ENCODE measurements at regions not wholly inside any gene's neighbourhood (a gene's known extent, or its start where the extent isn't known, plus 50 kb on each side); places are given as distances from the start of the nearest gene placed in this dataset.

- Histone ChIP-seq H3K9me2 (ENCODE audit: insufficient read depth, low read length) (no peaks in the 10 kb centered on the region), H3K27ac (ENCODE audit: low read length) (no peak overlapping the region), H3K9ac (ENCODE audit: low read length) (no peak overlapping the region), H3K4me2 (ENCODE audit: low read length) (no peak overlapping the region), H3K79me2 (replicated peaks; ENCODE audit: insufficient read depth, low read length) (no peaks in the 10 kb centered on the region), H2AFZ (ENCODE audit: low read depth, low read length) (no peak overlapping the region), H4K20me1 (ENCODE audit: insufficient read depth) (no peaks in the 10 kb centered on the region), H3K9me3 (ENCODE audit: low read length) (peaks cover 3% of the 10 kb centered on the region), H3K27me3 (ENCODE audit: insufficient read depth, low read depth, low read length) (no peaks in the 10 kb centered on the region), H3F3A (ENCODE audit: insufficient read depth, low read length, poor library complexity, severe bottlenecking) (no peaks in the 10 kb centered on the region), H3K4me3 (ENCODE audit: low read length) (no peak overlapping the region), H3K36me3 (ENCODE audit: insufficient read depth, low read length) (no peaks in the 10 kb centered on the region)
- no peak for TF ChIP-seq CTCF (IDR thresholded peaks at IDR 0.05; ENCODE audit: poor library complexity, severe bottlenecking)
These were observed 315.4 kb downstream of the CYRIA start for GRCh38 chr2:16350211-16350610.

- H3K27me3 ChIP-seq (ENCODE audit: insufficient read depth, low read depth, low read length), result no peaks in the 10 kb centered on the region
- no peak overlapping the region for H3K4me3 ChIP-seq (ENCODE audit: low read length)
- no peaks in the 10 kb centered on the region for H3K9me2 ChIP-seq (ENCODE audit: insufficient read depth, low read length)
- no peak for TF ChIP-seq REST (IDR thresholded peaks at IDR 0.05; ENCODE audit: borderline replicate concordance)
- TF ChIP-seq EP300 (conservative IDR thresholded peaks at IDR 0.05; ENCODE audit: poor library complexity, severe bottlenecking), result no peak
- TF ChIP-seq TAF1 (IDR thresholded peaks at IDR 0.05; ENCODE audit: low read depth), result no peak
- TF ChIP-seq MXI1 (conservative IDR thresholded peaks at IDR 0.05; ENCODE audit: poor library complexity, severe bottlenecking), result no peak
- no peak for TF ChIP-seq EZH2 (IDR thresholded peaks at IDR 0.05; ENCODE audit: borderline replicate concordance, insufficient read depth, low read length, poor library complexity, severe bottlenecking)
- no peak for TF ChIP-seq RAD21 (conservative IDR thresholded peaks at IDR 0.05)
- no peaks in the 10 kb centered on the region for H3K79me2 ChIP-seq (replicated peaks; ENCODE audit: insufficient read depth, low read length)
- no peaks in the 10 kb centered on the region for H3F3A ChIP-seq (ENCODE audit: insufficient read depth, low read length, poor library complexity, severe bottlenecking)
- H3K9me3 ChIP-seq (ENCODE audit: low read length), result peaks cover 3% of the 10 kb centered on the region
- H4K20me1 ChIP-seq (ENCODE audit: insufficient read depth), result no peaks in the 10 kb centered on the region
- H3K36me3 ChIP-seq (ENCODE audit: insufficient read depth, low read length), result no peaks in the 10 kb centered on the region
- H2AFZ ChIP-seq (ENCODE audit: low read depth, low read length), result no peak overlapping the region
- H3K27ac ChIP-seq (ENCODE audit: low read length), result no peak overlapping the region
- H3K4me2 ChIP-seq (ENCODE audit: low read length), result no peak overlapping the region
- H3K9ac ChIP-seq (ENCODE audit: low read length), result no peak overlapping the region
These were observed 315.8 kb downstream of the CYRIA start for GRCh38 chr2:16349811-16350210.

- Histone ChIP-seq H3K36me3 (ENCODE audit: insufficient read depth, low read length) (no peaks in the 10 kb centered on the region), H3K9ac (ENCODE audit: low read length) (no peak overlapping the region), H2AFZ (ENCODE audit: low read depth, low read length) (no peak overlapping the region), H3K79me2 (replicated peaks; ENCODE audit: insufficient read depth, low read length) (no peaks in the 10 kb centered on the region), H3F3A (ENCODE audit: insufficient read depth, low read length, poor library complexity, severe bottlenecking) (no peaks in the 10 kb centered on the region), H3K9me3 (ENCODE audit: low read length) (peaks cover 3% of the 10 kb centered on the region), H4K20me1 (ENCODE audit: insufficient read depth) (no peaks in the 10 kb centered on the region), H3K27me3 (ENCODE audit: insufficient read depth, low read depth, low read length) (no peaks in the 10 kb centered on the region), H3K27ac (ENCODE audit: low read length) (no peak overlapping the region), H3K4me2 (ENCODE audit: low read length) (no peak overlapping the region), H3K4me3 (ENCODE audit: low read length) (no peak overlapping the region), H3K9me2 (ENCODE audit: insufficient read depth, low read length) (no peaks in the 10 kb centered on the region)
- TF ChIP-seq RAD21 (conservative IDR thresholded peaks at IDR 0.05) (no peak), MXI1 (conservative IDR thresholded peaks at IDR 0.05; ENCODE audit: poor library complexity, severe bottlenecking) (no peak), SMC3 (conservative IDR thresholded peaks at IDR 0.05; ENCODE audit: poor library complexity) (no peak), EZH2 (IDR thresholded peaks at IDR 0.05; ENCODE audit: borderline replicate concordance, insufficient read depth, low read length, poor library complexity, severe bottlenecking) (no peak), TAF1 (IDR thresholded peaks at IDR 0.05; ENCODE audit: low read depth) (no peak), EP300 (conservative IDR thresholded peaks at IDR 0.05; ENCODE audit: poor library complexity, severe bottlenecking) (no peak), CTCF (IDR thresholded peaks at IDR 0.05; ENCODE audit: poor library complexity, severe bottlenecking) (no peak), POLR2AphosphoS5 (IDR thresholded peaks at IDR 0.05) (no peak), REST (IDR thresholded peaks at IDR 0.05; ENCODE audit: borderline replicate concordance) (no peak)
These were observed 316.7 kb downstream of the CYRIA start for GRCh38 chr2:16348821-16349515.
